Activated CD8-positive, alpha-beta memory T cell treated with anti-CD3 and anti-CD28 coated beads, Interleukin-2, amount 50 U/mL, for 4 hours (primary cell): ENCODE measurements at regions not wholly inside any gene's neighbourhood (a gene's known extent, or its start where the extent isn't known, plus 50 kb on each side); places are given as distances from the start of the nearest gene placed in this dataset.

Source experiments
- DNase-seq: peaks from one replicate; pipeline ENCODE4 v3.0.0-alpha.2; 2020

DNA sequence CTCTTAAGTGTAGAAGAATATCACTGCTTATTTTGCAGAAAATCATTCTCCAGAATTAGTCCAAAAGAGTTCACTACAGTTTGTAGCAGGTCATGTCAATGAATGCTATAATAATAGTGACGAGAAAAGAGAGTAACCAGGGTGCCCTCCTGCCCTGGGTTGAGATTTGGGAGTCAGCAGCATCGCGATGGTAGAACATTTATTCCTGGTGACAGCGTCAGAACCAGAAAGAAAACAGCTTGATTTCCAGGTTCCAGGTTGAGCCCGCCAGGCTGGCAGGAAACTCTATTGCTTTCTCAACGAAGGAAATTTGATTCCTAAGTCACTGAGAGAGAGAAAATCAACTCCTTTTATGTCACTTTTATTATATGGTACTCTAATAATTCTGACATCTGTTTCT lies 550.3 kb downstream of the QKI start:
- no peak for DNase-seq

DNA sequence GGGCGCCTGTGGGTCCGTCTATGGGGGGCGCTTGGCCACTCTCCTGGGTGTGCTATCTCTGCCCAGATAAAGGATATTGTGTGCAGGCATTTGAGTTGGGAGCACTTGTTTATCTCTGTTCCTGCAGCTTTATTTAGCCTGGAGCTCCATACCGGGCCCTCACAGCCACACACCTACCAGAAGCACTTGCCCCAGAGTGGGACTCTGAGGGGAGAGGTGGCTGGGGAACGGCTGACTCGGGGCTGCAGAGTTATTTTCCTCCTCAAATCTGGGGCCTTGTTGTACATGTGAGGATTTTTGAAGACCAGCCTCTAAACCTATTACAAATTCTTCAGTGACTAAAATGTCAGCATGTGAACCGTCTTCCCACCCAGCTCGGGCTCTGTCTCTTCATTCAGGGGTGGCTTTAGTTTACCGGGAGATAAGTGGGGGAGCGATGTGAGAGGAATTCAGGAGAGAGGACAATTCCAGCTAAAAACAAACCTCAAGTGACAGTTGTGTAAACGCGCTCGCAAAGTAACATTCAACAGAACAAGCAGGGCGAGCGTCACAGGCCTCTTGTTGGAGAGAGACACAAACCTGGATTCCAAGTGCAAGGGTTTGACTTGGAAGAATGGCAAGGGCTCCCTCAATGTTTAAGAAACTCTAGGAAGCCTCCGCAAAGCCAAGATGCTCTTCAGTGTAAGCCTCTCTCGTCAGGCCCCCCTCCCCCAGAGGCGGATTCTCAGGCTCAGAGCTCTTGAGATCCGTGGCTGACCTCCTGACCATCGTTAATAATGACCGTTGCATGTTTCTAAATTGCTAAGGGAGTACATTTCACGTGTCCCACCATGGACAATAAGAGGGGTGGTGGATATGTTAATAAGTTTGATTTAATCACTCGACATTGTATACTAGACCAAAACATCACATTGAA lies 548.9 kb downstream of the QKI start:
- no peak for DNase-seq

- no peak for DNase-seq
These were observed 548.2 kb downstream of the QKI start for GRCh38 chr6:163962627-163963117.

GRCh38 chr6:163960128-163960527 lies 545.6 kb downstream of the QKI start:
- DNase-seq, result no peak

- no peak for DNase-seq
These were observed 544.1 kb downstream of the QKI start for GRCh38 chr6:163958646-163959045.

- DNase-seq, result peak; percentile 42
These were observed 542.3 kb downstream of the QKI start for GRCh38 chr6:163956571-163957407.

DNA sequence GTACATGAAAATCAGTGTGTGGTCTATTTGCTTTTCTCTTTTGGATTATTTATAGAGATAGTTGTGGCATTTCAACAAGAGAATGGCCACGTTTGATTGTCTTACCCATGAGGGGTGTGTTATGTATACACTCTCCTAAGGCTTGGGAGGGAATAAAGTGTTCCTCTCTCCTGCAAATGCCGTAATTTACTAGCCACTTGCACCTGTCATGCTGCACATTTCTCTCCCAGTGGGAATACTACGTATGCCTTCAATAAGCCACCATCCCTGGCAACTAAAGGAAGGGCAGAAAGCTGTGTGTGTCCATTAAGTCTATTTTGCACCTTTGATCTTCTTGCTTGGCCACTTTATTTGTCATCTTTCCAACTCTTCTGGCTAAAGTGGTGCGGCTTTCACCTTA lies 541.2 kb downstream of the QKI start:
- DNase-seq, result no peak

DNA sequence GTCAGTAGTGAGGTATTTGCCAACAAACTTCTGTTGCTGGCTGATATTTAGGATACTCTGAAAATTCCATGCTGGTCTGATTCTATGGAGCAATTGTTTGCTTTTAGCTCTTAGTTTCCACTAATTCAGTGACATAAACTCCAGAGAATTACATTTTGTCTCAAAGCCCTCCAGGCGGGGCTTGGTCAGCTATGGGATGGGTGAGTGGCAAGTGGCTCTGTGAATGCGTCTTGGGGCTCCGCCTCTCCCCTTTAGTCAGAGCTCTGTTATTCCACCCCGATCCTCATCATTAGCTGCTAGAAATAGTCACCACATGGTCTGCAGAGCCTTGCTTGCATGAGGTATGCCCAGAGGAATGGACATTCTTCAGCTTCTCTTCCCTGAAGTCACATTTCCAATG lies 540.6 kb downstream of the QKI start:
- DNase-seq, result no peak

DNA sequence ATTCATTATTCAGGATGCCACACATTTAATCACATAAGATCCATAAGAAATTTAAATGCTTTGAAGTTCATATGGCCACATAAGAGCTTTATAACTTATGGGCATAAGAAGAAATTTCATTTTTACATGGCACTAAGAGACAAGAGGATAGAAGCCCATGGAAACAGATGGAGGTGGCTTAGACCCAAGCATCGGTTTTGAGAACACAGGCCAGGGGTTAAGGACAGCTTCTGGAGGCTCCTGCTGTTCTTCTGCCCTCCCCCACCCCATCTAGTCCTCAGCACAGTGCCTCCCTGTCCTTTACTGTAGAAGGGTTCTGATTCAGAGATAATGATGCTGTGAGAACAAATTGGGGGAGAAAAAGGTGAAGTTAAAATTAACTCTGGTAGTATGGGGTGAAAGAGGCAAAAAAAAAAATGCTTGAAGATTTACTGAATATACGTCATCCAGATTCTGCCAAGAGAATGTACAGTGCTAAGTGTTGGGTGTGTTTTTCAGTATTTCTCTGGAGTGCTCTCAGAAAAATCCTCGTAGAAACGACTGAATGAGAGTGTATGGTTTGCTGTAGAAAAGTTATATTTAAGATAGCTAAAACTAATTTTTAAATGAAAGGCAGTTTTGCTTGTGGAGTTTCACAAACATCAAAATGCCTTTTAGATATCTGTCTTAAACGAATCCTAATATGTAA lies 539.7 kb downstream of the QKI start:
- DNase-seq, result no peak

GRCh38 chr6:163952005-163952404 lies 537.5 kb downstream of the QKI start:
- no peak for DNase-seq

GRCh38 chr6:163951326-163951725 lies 536.8 kb downstream of the QKI start:
- DNase-seq, result no peak

- DNase-seq, result no peak
These were observed 535.6 kb downstream of the QKI start for GRCh38 chr6:163950159-163950558.

DNA sequence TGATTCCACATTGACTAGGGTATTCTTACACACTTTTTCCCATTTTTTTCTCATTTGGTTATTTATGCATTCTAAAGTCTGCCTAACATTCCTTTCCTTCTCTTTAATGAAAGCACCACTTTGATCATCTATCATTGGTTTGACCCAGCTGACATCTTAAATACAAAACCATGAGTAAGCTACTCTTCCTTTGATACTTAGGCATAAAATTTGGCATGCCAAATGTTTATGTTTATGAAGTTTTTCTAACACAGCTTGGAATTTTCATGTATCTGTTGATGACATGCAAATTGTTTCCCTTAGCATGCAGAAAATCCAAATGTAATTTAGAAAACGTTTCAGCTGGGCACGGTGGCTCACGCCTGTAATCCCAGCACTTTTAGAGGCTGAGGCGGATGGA lies 534.9 kb downstream of the QKI start:
- no peak for DNase-seq

- no peak for DNase-seq
These were observed 533.7 kb downstream of the QKI start for GRCh38 chr6:163948250-163948649.

GRCh38 chr6:163947276-163947675 lies 532.8 kb downstream of the QKI start:
- DNase-seq, result no peak

- DNase-seq, result no peak
These were observed 531.9 kb downstream of the QKI start for GRCh38 chr6:163946437-163946836.

DNA sequence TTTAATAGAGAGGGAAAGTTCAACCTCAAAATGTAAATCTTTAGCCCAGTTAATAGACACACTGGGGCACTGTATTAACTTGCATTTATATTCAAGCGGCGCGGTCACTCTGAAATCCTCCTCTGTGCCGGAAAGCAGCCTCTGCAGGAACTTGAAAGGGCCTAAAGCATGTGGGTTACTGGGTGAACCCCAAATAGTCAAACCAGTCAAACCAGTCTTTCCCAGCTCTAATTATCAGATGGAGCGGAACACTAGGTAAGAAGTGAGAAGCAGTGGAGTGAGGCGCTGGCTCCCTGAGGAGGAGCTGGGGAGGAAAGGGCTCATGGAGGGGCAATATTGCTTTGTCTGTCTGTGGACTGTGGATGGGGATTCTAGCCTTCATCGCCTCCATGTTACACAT lies 531.3 kb downstream of the QKI start:
- no peak for DNase-seq

DNA sequence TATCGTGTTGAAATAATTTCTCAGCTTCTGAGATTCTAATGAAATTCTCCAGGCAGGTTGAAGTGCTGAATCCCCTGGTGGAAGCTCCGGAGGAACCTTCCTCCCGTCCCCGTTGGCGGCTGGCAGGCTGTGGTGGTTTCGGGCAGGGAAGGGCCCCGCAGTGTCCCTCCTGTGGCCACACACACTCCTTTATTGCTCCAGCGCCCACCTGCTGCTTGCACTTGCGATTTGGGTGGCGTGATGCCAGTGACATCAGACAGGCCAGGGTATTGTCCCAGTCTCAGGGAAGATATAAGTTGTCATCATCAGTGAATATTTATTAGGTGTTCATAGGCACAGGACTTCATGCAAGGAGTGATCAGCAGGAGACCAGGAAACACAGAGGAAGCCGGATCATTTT lies 530.4 kb downstream of the QKI start:
- no peak for DNase-seq

GRCh38 chr6:163943607-163944385 lies 529.3 kb downstream of the QKI start:
- DNase-seq, result no peak

DNA sequence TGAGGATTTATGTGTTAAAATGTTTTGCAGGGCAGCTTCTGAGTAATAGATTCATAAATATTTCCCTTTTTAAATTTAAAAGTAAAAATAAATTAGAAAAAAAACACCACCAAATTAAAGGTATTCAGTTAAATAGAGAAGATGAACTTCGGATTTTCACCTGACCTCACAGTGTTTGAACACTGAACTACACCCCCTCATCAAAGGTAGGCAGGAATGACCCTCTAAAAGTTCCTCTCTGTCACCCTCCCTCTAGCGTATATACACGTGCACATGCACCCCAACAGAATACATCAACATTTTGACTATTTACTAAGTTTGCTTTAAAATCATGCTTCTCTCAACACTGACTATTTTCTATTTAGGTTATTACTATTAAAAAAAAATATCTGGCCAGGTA lies 528.3 kb downstream of the QKI start:
- DNase-seq, result no peak

DNA sequence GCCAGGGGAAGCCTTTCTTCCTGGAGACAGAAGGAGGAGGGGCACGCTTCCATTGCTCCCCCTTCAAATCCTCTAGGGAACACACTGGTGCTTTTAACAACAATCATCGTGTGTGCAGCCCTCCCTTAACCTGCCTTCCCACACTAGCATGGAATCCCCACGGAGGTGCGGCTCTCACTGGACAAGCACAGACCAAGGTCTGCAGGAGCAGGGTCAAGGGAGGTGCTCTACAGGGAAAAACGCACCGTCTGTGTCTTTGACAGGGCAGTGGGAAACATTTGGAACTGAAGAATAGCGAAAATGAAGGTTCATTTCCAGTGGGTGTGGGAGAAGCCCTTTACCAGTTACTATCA lies 527.1 kb downstream of the QKI start:
- DNase-seq, result no peak
